Keratinocyte (primary cell): ENCODE measurements at regions not wholly inside any gene's neighbourhood (a gene's known extent, or its start where the extent isn't known, plus 50 kb on each side); places are given as distances from the start of the nearest gene placed in this dataset.

ENCODE experiments used
- DNase-seq: peaks from one replicate; pipeline ENCODE4 v3.0.0-alpha.2; 2011; ENCODE audit warnings: low read depth, missing footprints, low spot score
- FAIRE-seq: peaks from 2 replicates; lab custom pipeline; 2011; peaks lifted over from hg19 to GRCh38; lab: Jason Lieb, UNC
- H2AFZ ChIP-seq: 2 replicates; pipeline ENCODE4 v1.6.0; 2012; ENCODE audit warnings: low read length, control low read depth, inconsistent platforms; ENCODE audit not compliant: control insufficient read depth
- H3K27ac ChIP-seq: 2 replicates; pipeline ENCODE4 v1.5.1; 2011; ENCODE audit warnings: low read length; ENCODE audit not compliant: control insufficient read depth, insufficient read depth
- H3K27me3 ChIP-seq: 3 replicates; pipeline ENCODE4 v1.6.0; 2011; ENCODE audit warnings: low read length; ENCODE audit not compliant: control insufficient read depth, insufficient read depth; ENCODE audit errors: extremely low read depth
- H3K36me3 ChIP-seq, 2 experiments: 2 replicates in 1 of 2; 3 replicates in 1 of 2; pipeline ENCODE4 v1.5.1; 2011; ENCODE audit warnings: low read length in 2 of 2, mild to moderate bottlenecking in 1 of 2; ENCODE audit not compliant: control insufficient read depth in 2 of 2, insufficient read depth in 2 of 2; ENCODE audit errors: extremely low read depth in 1 of 2
- H3K4me1 ChIP-seq: 3 replicates; pipeline ENCODE4 v1.5.1; 2011; ENCODE audit warnings: low read length; ENCODE audit not compliant: control insufficient read depth, insufficient read depth; ENCODE audit errors: extremely low read depth
- H3K4me2 ChIP-seq: 3 replicates; pipeline ENCODE4 v1.6.0; 2011; ENCODE audit warnings: low read depth, low read length; ENCODE audit not compliant: control insufficient read depth, insufficient read depth; ENCODE audit errors: extremely low read depth
- H3K4me3 ChIP-seq, 3 experiments: fragments of 200-600 bp in 1 of 3; sonication (generic) in 1 of 3; 2 replicates in 2 of 3; 3 replicates in 1 of 3; pipeline ENCODE4 v1.5.1; 2011 to 2016; ENCODE audit warnings: low read length in 3 of 3, mild to moderate bottlenecking in 3 of 3, control low read depth in 2 of 3, inconsistent platforms in 1 of 3, low read depth in 1 of 3, mixed read lengths in 1 of 3, mixed run types in 1 of 3, moderate library complexity in 1 of 3; ENCODE audit not compliant: control insufficient read depth in 2 of 3, insufficient read depth in 2 of 3; ENCODE audit errors: extremely low read depth in 1 of 3
- H3K79me2 ChIP-seq: 2 replicates; pipeline ENCODE4 v1.6.0; 2012; ENCODE audit warnings: low read length; ENCODE audit not compliant: control insufficient read depth, insufficient read depth
- H3K9ac ChIP-seq: 3 replicates; pipeline ENCODE4 v1.6.0; 2011; ENCODE audit warnings: low read length; ENCODE audit not compliant: control insufficient read depth, insufficient read depth; ENCODE audit errors: extremely low read depth
- H3K9me1 ChIP-seq: 3 replicates; pipeline ENCODE4 v1.6.0; 2011; ENCODE audit warnings: low read length; ENCODE audit not compliant: control insufficient read depth, insufficient read depth; ENCODE audit errors: extremely low read depth
- H3K9me3 ChIP-seq: 2 replicates; pipeline ENCODE4 v1.5.1; 2012; ENCODE audit warnings: low read depth, low read length; ENCODE audit not compliant: control insufficient read depth
- H4K20me1 ChIP-seq: 3 replicates; pipeline ENCODE4 v1.6.0; 2011; ENCODE audit warnings: low read length; ENCODE audit not compliant: control insufficient read depth, insufficient read depth; ENCODE audit errors: extremely low read depth
- EZH2 ChIP-seq: IDR thresholded peaks from one replicate; pipeline ENCODE4 v1.6.1; 2012; ENCODE audit warnings: inconsistent platforms, mild to moderate bottlenecking, low read length, moderate library complexity
- dilution Hi-C: fragments of 300-500 bp; cut with MboI; formaldehyde crosslinking; loops from one replicate; pipeline ENCODE4 v1.7.0; 2020; ENCODE audit warnings: low sequenced_read_pairs; ENCODE audit not compliant: extremely low pct_ligation_motif_present
- TF ChIP-seq, protein P1 (sequence below), 3 experiments: IDR thresholded peaks in 1 of 3; conservative IDR thresholded peaks in 1 of 3; optimal IDR thresholded peaks in 1 of 3; 2 replicates in 2 of 3; 3 replicates in 1 of 3; pipeline versions ENCODE3 to v1.5.1; 2011; ENCODE audit warnings: low read length in 3 of 3, mild to moderate bottlenecking in 3 of 3, moderate library complexity in 2 of 3, control low read depth in 1 of 3, inconsistent platforms in 1 of 3; ENCODE audit not compliant: insufficient read depth in 2 of 3; ENCODE audit errors: extremely low read depth in 1 of 3

DNA sequence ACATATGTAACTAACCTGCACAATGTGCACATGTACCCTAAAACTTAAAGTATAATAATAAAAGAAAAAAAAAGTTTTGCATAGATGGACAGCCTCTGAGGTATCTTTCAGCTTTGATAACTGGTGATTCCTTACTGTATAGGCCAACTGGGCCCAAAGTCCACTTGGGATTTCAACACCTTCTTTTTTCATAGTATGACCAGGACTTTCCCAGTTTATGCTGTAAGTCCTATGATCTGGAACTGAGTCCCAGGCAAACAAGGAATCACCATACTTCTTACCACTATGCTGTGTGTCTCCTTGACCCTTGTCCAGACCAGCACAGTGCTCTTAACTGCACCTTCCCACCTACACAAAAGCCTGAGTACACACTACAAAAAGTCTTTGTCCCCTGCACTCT lies 205.1 kb upstream of the RBBP8 start:
- no peak overlapping the region for H3K27ac ChIP-seq
- H3K4me1 ChIP-seq: no peaks in the 10 kb centered on the region
- FAIRE-seq (no peak), DNase-seq (no peak)
- H3K27me3 ChIP-seq: peaks cover 4% of the 10 kb centered on the region
- H3K9me1 ChIP-seq: no peaks in the 10 kb centered on the region
- no peaks in the 10 kb centered on the region for H3K79me2 ChIP-seq
- no peak overlapping the region for H3K4me2 ChIP-seq
- H3K9ac ChIP-seq: no peak overlapping the region
- dilution Hi-C loops: no loop called here
- no peaks in the 10 kb centered on the region for H3K9me3 ChIP-seq
- no peak for TF ChIP-seq EZH2
- TF ChIP-seq, protein P1, sequence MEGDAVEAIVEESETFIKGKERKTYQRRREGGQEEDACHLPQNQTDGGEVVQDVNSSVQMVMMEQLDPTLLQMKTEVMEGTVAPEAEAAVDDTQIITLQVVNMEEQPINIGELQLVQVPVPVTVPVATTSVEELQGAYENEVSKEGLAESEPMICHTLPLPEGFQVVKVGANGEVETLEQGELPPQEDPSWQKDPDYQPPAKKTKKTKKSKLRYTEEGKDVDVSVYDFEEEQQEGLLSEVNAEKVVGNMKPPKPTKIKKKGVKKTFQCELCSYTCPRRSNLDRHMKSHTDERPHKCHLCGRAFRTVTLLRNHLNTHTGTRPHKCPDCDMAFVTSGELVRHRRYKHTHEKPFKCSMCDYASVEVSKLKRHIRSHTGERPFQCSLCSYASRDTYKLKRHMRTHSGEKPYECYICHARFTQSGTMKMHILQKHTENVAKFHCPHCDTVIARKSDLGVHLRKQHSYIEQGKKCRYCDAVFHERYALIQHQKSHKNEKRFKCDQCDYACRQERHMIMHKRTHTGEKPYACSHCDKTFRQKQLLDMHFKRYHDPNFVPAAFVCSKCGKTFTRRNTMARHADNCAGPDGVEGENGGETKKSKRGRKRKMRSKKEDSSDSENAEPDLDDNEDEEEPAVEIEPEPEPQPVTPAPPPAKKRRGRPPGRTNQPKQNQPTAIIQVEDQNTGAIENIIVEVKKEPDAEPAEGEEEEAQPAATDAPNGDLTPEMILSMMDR (optimal IDR thresholded peaks at IDR 0.05 in 1 of 3, IDR thresholded peaks at IDR 0.05 in 1 of 3, conservative IDR thresholded peaks at IDR 0.05 in 1 of 3; ENCODE audit: extremely low read depth in 1 of 3, insufficient read depth in 2 of 3, low read length in 3 of 3): no peak
- H3K36me3 ChIP-seq: no peaks in the 10 kb centered on the region
- H4K20me1 ChIP-seq: no peaks in the 10 kb centered on the region
- H2AFZ ChIP-seq: no peak overlapping the region
- H3K4me3 ChIP-seq: no peak overlapping the region

GRCh38 chr18:22728481-22729105 lies 204.5 kb upstream of the RBBP8 start:
- no peak overlapping the region for H3K27ac ChIP-seq
- H3K79me2 ChIP-seq: no peaks in the 10 kb centered on the region
- H3K9ac ChIP-seq: no peak overlapping the region
- H4K20me1 ChIP-seq: no peaks in the 10 kb centered on the region
- no peak overlapping the region for H2AFZ ChIP-seq
- DNase-seq (no peak), FAIRE-seq (no peak)
- TF ChIP-seq, protein P1 (optimal IDR thresholded peaks at IDR 0.05 in 1 of 3, IDR thresholded peaks at IDR 0.05 in 1 of 3, conservative IDR thresholded peaks at IDR 0.05 in 1 of 3; ENCODE audit: extremely low read depth in 1 of 3, insufficient read depth in 2 of 3, low read length in 3 of 3): no peak
- TF ChIP-seq EZH2: no peak
- H3K27me3 ChIP-seq: no peaks in the 10 kb centered on the region
- H3K4me1 ChIP-seq: no peaks in the 10 kb centered on the region
- H3K9me1 ChIP-seq: no peaks in the 10 kb centered on the region
- no peaks in the 10 kb centered on the region for H3K36me3 ChIP-seq
- dilution Hi-C loops: no loop called here
- no peak overlapping the region for H3K4me3 ChIP-seq
- H3K4me2 ChIP-seq: no peak overlapping the region
- no peaks in the 10 kb centered on the region for H3K9me3 ChIP-seq
